IMR-90 (cell line): ENCODE measurements at regions not wholly inside any gene's neighbourhood (a gene's known extent, or its start where the extent isn't known, plus 50 kb on each side); places are given as distances from the start of the nearest gene placed in this dataset.

ENCODE experiments used
- BHLHE40 ChIP-seq: fragments of 150-350 bp; IDR thresholded peaks from 2 replicates; pipeline ENCODE4 v1.6.1; 2016; ENCODE audit warnings: mild to moderate bottlenecking, low read depth, low read length
- CTCF ChIP-seq: conservative IDR thresholded peaks from 2 replicates; pipeline ENCODE4 v1.5.1; 2012; ENCODE audit warnings: mild to moderate bottlenecking, low read depth, low read length, improper control_type of control experiment
- MAZ ChIP-seq: IDR thresholded peaks from 2 replicates; pipeline ENCODE4 v1.6.1; 2012; ENCODE audit warnings: low read depth, mild to moderate bottlenecking, low read length, improper control_type of control experiment, moderate library complexity, borderline replicate concordance
- MXI1 ChIP-seq: IDR thresholded peaks from 2 replicates; pipeline ENCODE4 v1.6.1; 2012; ENCODE audit warnings: low read depth, mild to moderate bottlenecking, low read length, moderate library complexity, borderline replicate concordance
- POLR2A ChIP-seq: IDR thresholded peaks from 2 replicates; pipeline ENCODE4 v1.6.1; 2012; ENCODE audit warnings: mild to moderate bottlenecking, low read depth, low read length
- RAD21 ChIP-seq: IDR thresholded peaks from 2 replicates; pipeline ENCODE4 v1.6.1; 2012; ENCODE audit warnings: low read length, improper control_type of control experiment
- RCOR1 ChIP-seq: IDR thresholded peaks from 2 replicates; pipeline ENCODE4 v1.6.1; 2012; ENCODE audit warnings: mild to moderate bottlenecking, low read length, improper control_type of control experiment; ENCODE audit not compliant: insufficient replicate concordance
- RFX5 ChIP-seq: IDR thresholded peaks from 2 replicates; pipeline ENCODE4 v1.8.0; 2012; ENCODE audit warnings: low read depth, mild to moderate bottlenecking, low read length, moderate library complexity
- SMC3 ChIP-seq: fragments of 150-350 bp; IDR thresholded peaks from 2 replicates; pipeline ENCODE4 v1.6.1; 2016; ENCODE audit warnings: low read depth, mild to moderate bottlenecking, antibody characterized with exemption, low read length, moderate library complexity

GRCh38 chr20:40894237-40894630 is 134.4 kb upstream of the TOP1 start:
- TF ChIP-seq CTCF (no peak), RAD21 (no peak), POLR2A (no peak), RCOR1 (no peak), BHLHE40 (no peak), RFX5 (no peak), SMC3 (no peak), MXI1 (no peak), MAZ (no peak)
